ENCODE measurements at regions not wholly inside any gene's neighbourhood (a gene's known extent, or its start where the extent isn't known, plus 50 kb on each side); places are given as distances from the start of the nearest gene placed in this dataset.
"Not testable (repeated sequence)": the region's sequence is repeated elsewhere in the genome, so short reads cannot be mapped to it uniquely, and the experiment has no call there.

DNA sequence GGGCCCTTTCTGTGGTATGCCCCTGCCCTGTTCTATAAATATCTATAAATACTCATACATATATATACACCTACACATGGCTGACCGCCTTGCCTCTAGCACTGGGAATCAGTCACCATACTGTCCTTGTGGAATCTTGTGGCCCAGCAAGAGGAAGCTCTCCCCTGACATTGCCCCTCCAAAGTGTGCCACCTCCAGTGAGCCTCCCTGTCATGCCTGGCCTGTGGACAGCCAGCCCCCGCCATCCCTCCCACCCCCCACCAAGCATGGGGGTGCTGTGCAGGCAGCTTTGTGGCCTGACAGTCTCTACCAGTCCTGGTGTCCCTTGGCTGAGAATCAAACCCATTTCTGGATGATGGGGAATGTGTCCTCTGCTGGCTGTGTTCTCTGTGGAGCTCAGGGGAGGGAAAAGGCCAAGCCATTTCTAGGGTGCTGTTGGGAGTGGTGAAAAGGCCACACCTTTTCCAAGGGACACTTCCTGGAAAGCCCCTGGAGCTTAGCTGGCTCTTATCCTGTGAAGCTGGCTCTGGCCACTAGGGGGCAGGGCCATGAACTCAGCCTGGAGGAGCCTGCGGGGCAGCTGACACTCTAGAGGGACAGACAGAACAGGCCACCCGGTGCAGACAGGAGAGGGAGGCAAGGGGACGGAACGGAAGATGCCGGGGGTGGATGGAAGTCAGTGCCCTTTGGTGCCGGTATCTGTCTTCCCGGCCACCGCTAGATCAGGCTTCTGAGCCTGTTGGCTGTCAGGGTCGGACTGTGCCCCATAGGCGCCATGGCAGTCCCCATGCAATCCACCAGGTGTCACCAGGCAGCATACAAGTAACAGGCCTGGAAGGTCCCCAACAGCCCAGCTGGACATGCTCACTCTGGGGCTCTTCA, 167.2 kb downstream of the TBC1D2B start:
- not testable (repeated sequence) for H3K9me3 ChIP-seq (ENCODE audit: severe bottlenecking); H3K27me3 ChIP-seq (ENCODE audit: insufficient read depth, low read depth, severe bottlenecking); H3K36me3 ChIP-seq; H3K27ac ChIP-seq
- peak; percentile 60 for TF ChIP-seq CTCF (IDR thresholded peaks at IDR 0.05; ENCODE audit: low read depth, low read length)
- DNase-seq = peak; percentile 92
- peak overlapping the region; percentile 40 for H3K4me3 ChIP-seq (ENCODE audit: low read depth, low read length)

GRCh38 chr15:77909182-77909940, 168.2 kb downstream of the TBC1D2B start:
- Histone ChIP-seq H3K36me3 (no peaks in the 10 kb centered on the region), H3K9me3 (ENCODE audit: severe bottlenecking) (no peaks in the 10 kb centered on the region), H3K4me3 (ENCODE audit: low read depth, low read length) (no peak overlapping the region), H3K27ac (no peak overlapping the region), H3K27me3 (ENCODE audit: insufficient read depth, low read depth, severe bottlenecking) (no peaks in the 10 kb centered on the region)
- DNase-seq = no peak
- no peak for TF ChIP-seq CTCF (IDR thresholded peaks at IDR 0.05; ENCODE audit: low read depth, low read length)

DNA sequence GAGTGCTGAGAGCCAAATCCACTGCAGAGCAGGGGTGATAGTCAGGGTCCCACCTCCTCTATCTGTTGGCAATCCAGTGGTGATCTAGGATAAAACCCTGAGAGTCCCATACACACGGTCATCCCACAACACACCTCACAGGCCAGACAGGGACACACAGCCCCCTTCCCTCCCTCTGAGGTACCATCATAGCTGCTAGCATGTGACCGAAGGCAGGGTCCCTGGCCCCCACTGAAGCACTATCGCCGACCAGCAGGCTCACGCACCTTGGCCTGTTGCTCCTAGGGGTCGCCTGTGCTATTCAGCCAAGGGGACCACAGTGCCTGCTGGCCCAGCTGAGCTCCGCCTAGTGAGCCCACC, 168.8 kb downstream of the TBC1D2B start:
- DNase-seq; H3K27me3 ChIP-seq (ENCODE audit: insufficient read depth, low read depth, severe bottlenecking): not testable (repeated sequence)

DNA sequence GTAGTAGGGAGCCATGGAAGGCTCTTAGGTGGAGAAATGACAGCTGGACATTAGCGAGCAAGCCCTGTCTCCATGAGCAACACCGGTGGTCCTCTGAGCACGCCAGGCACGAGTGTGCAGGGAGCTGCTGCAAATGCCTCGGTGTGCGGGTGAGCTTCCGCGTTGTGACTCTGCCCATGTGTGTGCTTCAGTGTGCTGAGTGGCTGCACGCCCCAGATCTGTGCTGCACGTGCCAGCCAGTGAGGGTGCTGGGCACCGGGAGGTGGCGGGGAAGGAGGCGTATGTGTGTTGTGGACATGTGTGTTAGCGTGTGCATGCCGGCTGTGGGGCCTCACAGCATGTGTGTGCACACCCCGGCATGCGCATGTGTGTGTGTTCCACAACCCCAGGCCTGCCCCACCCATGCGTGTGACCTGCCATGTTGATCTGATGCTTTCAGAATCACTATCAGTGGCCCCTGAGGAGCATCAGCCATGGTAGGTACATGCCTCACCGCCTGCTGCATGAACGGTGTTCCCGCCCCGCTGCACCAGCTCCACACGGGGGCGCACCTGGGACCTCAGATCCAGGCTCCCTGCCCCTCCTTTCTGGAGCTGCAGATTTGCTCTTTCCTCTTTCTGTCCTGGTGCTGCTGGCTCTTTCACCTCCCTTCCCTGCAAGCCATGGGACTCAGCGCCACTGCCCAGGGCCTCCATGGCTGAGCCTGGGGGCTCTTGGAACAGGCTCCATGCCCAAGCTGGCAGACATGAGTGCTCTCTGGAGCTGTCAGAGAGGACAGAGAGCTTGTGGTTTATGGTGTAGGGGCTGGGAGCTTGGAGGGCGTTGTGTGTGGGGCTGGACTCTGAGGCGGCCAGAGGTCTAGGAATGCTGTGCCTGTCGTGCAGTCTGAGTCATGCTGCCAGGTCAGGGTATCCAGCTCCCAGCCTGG, 169.4 kb downstream of the TBC1D2B start:
- H3K4me3 ChIP-seq (ENCODE audit: low read depth, low read length) = no peak overlapping the region
- DNase-seq = no peak
- H3K36me3 ChIP-seq = no peaks in the 10 kb centered on the region
- no peak for TF ChIP-seq CTCF (IDR thresholded peaks at IDR 0.05; ENCODE audit: low read depth, low read length)
- no peaks in the 10 kb centered on the region for H3K27me3 ChIP-seq (ENCODE audit: insufficient read depth, low read depth, severe bottlenecking)
- H3K9me3 ChIP-seq (ENCODE audit: severe bottlenecking) = no peaks in the 10 kb centered on the region
- no peak overlapping the region for H3K27ac ChIP-seq

More for the DNA sequence above, 168.8 kb downstream of the TBC1D2B start:
- not testable (repeated sequence) for H3K36me3 ChIP-seq; H3K4me3 ChIP-seq (ENCODE audit: low read depth, low read length); H3K9me3 ChIP-seq (ENCODE audit: severe bottlenecking); H3K27ac ChIP-seq

- not testable (repeated sequence) for DNase-seq; H3K4me3 ChIP-seq (ENCODE audit: low read depth, low read length); H3K27me3 ChIP-seq (ENCODE audit: insufficient read depth, low read depth, severe bottlenecking); H3K27ac ChIP-seq; H3K9me3 ChIP-seq (ENCODE audit: severe bottlenecking); H3K36me3 ChIP-seq
Measured at GRCh38 chr15:77906062-77906990, 171.2 kb downstream of the TBC1D2B start.
